ENCODE measurements at regions not wholly inside any gene's neighbourhood (a gene's known extent, or its start where the extent isn't known, plus 50 kb on each side); places are given as distances from the start of the nearest gene placed in this dataset.

DNA sequence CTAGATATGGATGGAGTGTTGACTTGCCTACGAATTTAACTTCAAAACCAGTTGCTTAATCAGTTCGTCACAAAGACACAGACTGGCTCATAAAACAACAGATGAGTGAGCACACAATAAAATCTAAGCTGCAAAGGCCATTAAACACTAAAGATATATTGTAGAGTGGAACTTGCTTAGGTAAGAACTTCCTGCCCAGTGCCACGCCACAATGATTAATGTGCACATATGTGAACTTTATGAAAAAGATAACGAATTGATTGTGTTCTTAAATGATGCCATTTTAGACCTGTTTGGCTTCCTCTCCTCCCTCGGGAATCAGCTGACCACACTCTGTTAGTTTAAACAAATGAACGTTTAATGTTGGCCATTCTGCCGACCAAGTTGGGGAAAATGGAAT is 2031.3 kb upstream of the CELF4 start:
- no peak for FAIRE-seq
- dilution Hi-C loops (cut with MboI; ENCODE audit: extremely low pct_ligation_motif_present, low sequenced_read_pairs) (no loop called here), intact Hi-C loops (cut with micrococcal nuclease) (no loop called here)
- Histone ChIP-seq H3K79me2 (ENCODE audit: control insufficient read depth, insufficient read depth, low read length) (no peaks in the 10 kb centered on the region), H3K4me2 (ENCODE audit: insufficient read depth, low read length) (no peak overlapping the region), H3K9ac (replicated peaks; ENCODE audit: extremely low read depth, insufficient read depth, low read length) (no peak overlapping the region), H3K9me3 (replicated peaks; ENCODE audit: control insufficient read depth, insufficient read depth, low read length) (no peaks in the 10 kb centered on the region), H3K4me3 (replicated peaks in 1 of 3; ENCODE audit: insufficient read depth in 1 of 3, low read depth in 1 of 3, low read length in 3 of 3) (no peak overlapping the region), H3K4me1 (ENCODE audit: control insufficient read depth, extremely low read depth, insufficient read depth, low read length) (no peaks in the 10 kb centered on the region), H3K9me1 (replicated peaks; ENCODE audit: control insufficient read depth, extremely low read depth, insufficient read depth, low read length) (no peaks in the 10 kb centered on the region), H3K27ac (ENCODE audit: insufficient read depth, low read depth, low read length) (no peak overlapping the region), H3K27me3 (ENCODE audit: control insufficient read depth in 2 of 2, insufficient read depth in 2 of 2, low read length in 2 of 2) (no peaks in the 10 kb centered on the region), H3K36me3 (ENCODE audit: control insufficient read depth in 2 of 2, extremely low read depth in 1 of 2, insufficient read depth in 2 of 2, low read length in 2 of 2) (no peaks in the 10 kb centered on the region), H4K20me1 (replicated peaks; ENCODE audit: control insufficient read depth, extremely low read depth, insufficient read depth, low read length) (no peaks in the 10 kb centered on the region), H2AFZ (ENCODE audit: low read depth, low read length) (no peak overlapping the region)
- DNase-seq (ENCODE audit: low read depth, low spot score), result peak; percentile 26
- CTCF ChIA-PET, result interaction anchor here (1.2 kb wide), 1 partner anchor 562 kb away, joined by 4 read pairs; no protein-coding TSS in a partner anchor
- TF ChIP-seq MYC (IDR thresholded peaks at IDR 0.05; ENCODE audit: low read depth, low read length), result no peak
- no peak for TF ChIP-seq POLR2AphosphoS5 (IDR thresholded peaks at IDR 0.05; ENCODE audit: insufficient read depth, low read depth, low read length)
- TF ChIP-seq POLR2A (IDR thresholded peaks at IDR 0.05; ENCODE audit: low read depth, low read length), result no peak
- POLR2A ChIA-PET, result no interaction called here
- BruUV-seq (replicated peaks), result no TSS peak

DNA sequence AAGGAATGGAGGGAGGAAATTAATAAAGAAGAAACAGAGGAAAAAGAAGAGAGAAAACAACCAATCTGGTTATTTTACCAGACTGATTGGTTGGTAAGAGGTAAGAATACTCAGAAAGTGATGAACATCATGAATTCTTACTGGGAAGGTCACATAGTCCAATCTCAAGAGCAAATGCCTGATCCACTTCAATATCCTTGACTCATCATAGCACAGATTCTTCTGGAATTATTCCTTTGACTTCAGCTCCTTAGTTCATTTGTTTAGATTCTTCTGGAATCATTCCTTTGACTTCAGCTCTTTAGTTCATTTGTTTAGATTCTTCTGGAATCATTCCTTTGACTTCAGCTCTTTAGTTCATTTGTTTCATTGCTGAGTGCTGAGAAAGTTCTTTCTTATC is 2030.6 kb upstream of the CELF4 start:
- Histone ChIP-seq H3K9ac (replicated peaks; ENCODE audit: extremely low read depth, insufficient read depth, low read length) (no peak overlapping the region), H4K20me1 (replicated peaks; ENCODE audit: control insufficient read depth, extremely low read depth, insufficient read depth, low read length) (no peaks in the 10 kb centered on the region), H3K79me2 (ENCODE audit: control insufficient read depth, insufficient read depth, low read length) (no peaks in the 10 kb centered on the region), H3K4me1 (ENCODE audit: control insufficient read depth, extremely low read depth, insufficient read depth, low read length) (no peaks in the 10 kb centered on the region), H3K9me3 (replicated peaks; ENCODE audit: control insufficient read depth, insufficient read depth, low read length) (no peaks in the 10 kb centered on the region), H3K36me3 (ENCODE audit: control insufficient read depth in 2 of 2, extremely low read depth in 1 of 2, insufficient read depth in 2 of 2, low read length in 2 of 2) (no peaks in the 10 kb centered on the region), H2AFZ (ENCODE audit: low read depth, low read length) (no peak overlapping the region), H3K27me3 (ENCODE audit: control insufficient read depth in 2 of 2, insufficient read depth in 2 of 2, low read length in 2 of 2) (no peaks in the 10 kb centered on the region), H3K9me1 (replicated peaks; ENCODE audit: control insufficient read depth, extremely low read depth, insufficient read depth, low read length) (no peaks in the 10 kb centered on the region), H3K27ac (ENCODE audit: insufficient read depth, low read depth, low read length) (no peak overlapping the region), H3K4me3 (replicated peaks in 1 of 3; ENCODE audit: insufficient read depth in 1 of 3, low read depth in 1 of 3, low read length in 3 of 3) (no peak overlapping the region), H3K4me2 (ENCODE audit: insufficient read depth, low read length) (no peak overlapping the region)
- intact Hi-C loops (cut with micrococcal nuclease), result no loop called here
- TF ChIP-seq FOS (IDR thresholded peaks at IDR 0.05; ENCODE audit: borderline replicate concordance, insufficient read depth, low read length) (no peak), POLR2A (IDR thresholded peaks at IDR 0.05; ENCODE audit: low read depth, low read length) (no peak), GATA2 (IDR thresholded peaks at IDR 0.05; ENCODE audit: insufficient read depth, insufficient read length, low read depth, low read length) (no peak), JUN (IDR thresholded peaks at IDR 0.05; ENCODE audit: borderline replicate concordance, insufficient read depth, insufficient read length, low read depth) (no peak), POLR2AphosphoS5 (IDR thresholded peaks at IDR 0.05; ENCODE audit: insufficient read depth, low read depth, low read length) (no peak), EZH2 (IDR thresholded peaks at IDR 0.05; ENCODE audit: borderline replicate concordance, low read depth, low read length, severe bottlenecking) (no peak), MYC (IDR thresholded peaks at IDR 0.05; ENCODE audit: low read depth, low read length) (no peak)
- TF ChIP-seq, protein P1, sequence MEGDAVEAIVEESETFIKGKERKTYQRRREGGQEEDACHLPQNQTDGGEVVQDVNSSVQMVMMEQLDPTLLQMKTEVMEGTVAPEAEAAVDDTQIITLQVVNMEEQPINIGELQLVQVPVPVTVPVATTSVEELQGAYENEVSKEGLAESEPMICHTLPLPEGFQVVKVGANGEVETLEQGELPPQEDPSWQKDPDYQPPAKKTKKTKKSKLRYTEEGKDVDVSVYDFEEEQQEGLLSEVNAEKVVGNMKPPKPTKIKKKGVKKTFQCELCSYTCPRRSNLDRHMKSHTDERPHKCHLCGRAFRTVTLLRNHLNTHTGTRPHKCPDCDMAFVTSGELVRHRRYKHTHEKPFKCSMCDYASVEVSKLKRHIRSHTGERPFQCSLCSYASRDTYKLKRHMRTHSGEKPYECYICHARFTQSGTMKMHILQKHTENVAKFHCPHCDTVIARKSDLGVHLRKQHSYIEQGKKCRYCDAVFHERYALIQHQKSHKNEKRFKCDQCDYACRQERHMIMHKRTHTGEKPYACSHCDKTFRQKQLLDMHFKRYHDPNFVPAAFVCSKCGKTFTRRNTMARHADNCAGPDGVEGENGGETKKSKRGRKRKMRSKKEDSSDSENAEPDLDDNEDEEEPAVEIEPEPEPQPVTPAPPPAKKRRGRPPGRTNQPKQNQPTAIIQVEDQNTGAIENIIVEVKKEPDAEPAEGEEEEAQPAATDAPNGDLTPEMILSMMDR (IDR thresholded peaks at IDR 0.05; ENCODE audit: extremely low read depth in 1 of 2, insufficient read depth in 1 of 2, low read depth in 1 of 2, low read length in 2 of 2), result no peak
- TF ChIP-seq, protein P2, sequence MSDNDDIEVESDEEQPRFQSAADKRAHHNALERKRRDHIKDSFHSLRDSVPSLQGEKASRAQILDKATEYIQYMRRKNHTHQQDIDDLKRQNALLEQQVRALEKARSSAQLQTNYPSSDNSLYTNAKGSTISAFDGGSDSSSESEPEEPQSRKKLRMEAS (IDR thresholded peaks at IDR 0.05; ENCODE audit: insufficient read depth, insufficient read length), result no peak
- CTCF ChIA-PET, result interaction anchor here (0.7 to 1.2 kb wide), 4 partner anchors 15 to 563 kb away, joined by 3 to 4 read pairs (median 3); no protein-coding TSS in a partner anchor
- FAIRE-seq (no peak), DNase-seq (ENCODE audit: low read depth, low spot score) (no peak)
- no TSS peak for BruUV-seq (replicated peaks)
- POLR2A ChIA-PET, result no interaction called here
- dilution Hi-C loops (cut with MboI; ENCODE audit: extremely low pct_ligation_motif_present, low sequenced_read_pairs), result no loop called here

All from endothelial cell of umbilical vein (primary cell).